GM23338 (cell line): ENCODE measurements at regions not wholly inside any gene's neighbourhood (a gene's known extent, or its start where the extent isn't known, plus 50 kb on each side); places are given as distances from the start of the nearest gene placed in this dataset.

Source experiments
- ATAC-seq: fragments of 200-7000 bp; cut with Tn5 transposase; 3 replicates; pipeline ENCODE4 v1.9.1; 2020
- DNase-seq: peaks from one replicate; pipeline ENCODE4 v3.0.0-alpha.2; 2015; ENCODE audit warnings: low spot score
- H2AFZ ChIP-seq: fragments of 200-600 bp; sonication (generic); 2 replicates; pipeline ENCODE4 v1.8.0; 2016; ENCODE audit warnings: antibody characterized with exemption, mild to moderate bottlenecking, moderate library complexity
- H3F3A ChIP-seq: fragments of 200-600 bp; sonication (generic); replicated peaks from 2 replicates; pipeline ENCODE4 v1.8.0; 2017; ENCODE audit warnings: antibody characterized with exemption, mixed run types, low read depth
- H3K27ac ChIP-seq: fragments of 200-600 bp; sonication (generic); 2 replicates; pipeline ENCODE4 v1.6.1; 2016; ENCODE audit warnings: low read depth
- H3K27me3 ChIP-seq: fragments of 200-600 bp; sonication (generic); 2 replicates; pipeline ENCODE4 v1.8.0; 2016; ENCODE audit warnings: mild to moderate bottlenecking, mixed run types, moderate library complexity; ENCODE audit not compliant: insufficient read depth
- H3K36me3 ChIP-seq: fragments of 200-600 bp; sonication (generic); 2 replicates; pipeline ENCODE4 v1.8.0; 2016; ENCODE audit warnings: mild to moderate bottlenecking; ENCODE audit not compliant: insufficient read depth
- H3K4me1 ChIP-seq: fragments of 200-600 bp; sonication (generic); 2 replicates; pipeline ENCODE4 v1.8.0; 2016; ENCODE audit warnings: mild to moderate bottlenecking, moderate library complexity; ENCODE audit not compliant: insufficient read depth
- H3K4me2 ChIP-seq: fragments of 200-600 bp; sonication (generic); 2 replicates; pipeline ENCODE4 v1.7.1; 2017; ENCODE audit warnings: mixed run types
- H3K4me3 ChIP-seq: fragments of 200-600 bp; sonication (generic); 2 replicates; pipeline ENCODE4 v1.6.1; 2016; ENCODE audit warnings: mixed run types
- H3K79me2 ChIP-seq: fragments of 200-600 bp; sonication (generic); replicated peaks from 2 replicates; pipeline ENCODE4 v1.8.0; 2017; ENCODE audit warnings: mild to moderate bottlenecking; ENCODE audit not compliant: insufficient read depth
- H3K9me2 ChIP-seq: fragments of 200-600 bp; sonication (generic); 2 replicates; pipeline ENCODE4 v1.8.0; 2017; ENCODE audit not compliant: insufficient read depth
- H4K20me1 ChIP-seq: fragments of 200-600 bp; sonication (generic); replicated peaks from 2 replicates; pipeline ENCODE4 v1.8.0; 2017; ENCODE audit warnings: mild to moderate bottlenecking; ENCODE audit not compliant: insufficient read depth
- H3K27ac Mint-ChIP-seq: 2 replicates; pipeline ENCODE4 v1.8.0; 2020; ENCODE audit warnings: inconsistent platforms, mild to moderate bottlenecking, moderate library complexity, mixed read lengths
- H3K27me3 Mint-ChIP-seq: 3 replicates; pipeline ENCODE4 v1.8.0; 2022; ENCODE audit warnings: low read depth, mild to moderate bottlenecking, moderate library complexity, mixed read lengths, inconsistent platforms; ENCODE audit not compliant: insufficient read depth, poor library complexity
- H3K36me3 Mint-ChIP-seq: 3 replicates; pipeline ENCODE4 v1.8.0; 2021; ENCODE audit warnings: low read depth, mild to moderate bottlenecking, inconsistent platforms, moderate library complexity, mixed read lengths
- H3K4me1 Mint-ChIP-seq: 3 replicates; pipeline ENCODE4 v1.8.0; 2020; ENCODE audit warnings: mild to moderate bottlenecking, inconsistent platforms, mixed read lengths
- H3K4me3 Mint-ChIP-seq: 3 replicates; pipeline ENCODE4 v1.8.0; 2021; ENCODE audit warnings: moderate library complexity, mild to moderate bottlenecking, inconsistent platforms, mixed read lengths
- H3K9me3 Mint-ChIP-seq: 3 replicates; pipeline ENCODE4 v1.8.0; 2020; ENCODE audit warnings: moderate library complexity, mild to moderate bottlenecking, inconsistent platforms, mixed read lengths
- CREB1 ChIP-seq: fragments of 250-450 bp; sonication (Bioruptor Pico); IDR thresholded peaks from 2 replicates; pipeline ENCODE4 v1.5.0; 2020; ENCODE audit warnings: low read depth, mild to moderate bottlenecking, moderate library complexity
- CTCF ChIP-seq, 2 experiments: fragments of 200-600 bp in 1 of 2; sonication (generic) in 1 of 2; conservative IDR thresholded peaks; 2 replicates each; pipeline versions ENCODE4 v1.5.1 to v1.6.1; 2016 to 2017; ENCODE audit warnings: antibody characterized with exemption in 2 of 2, low read depth in 2 of 2, mild to moderate bottlenecking in 2 of 2, moderate library complexity in 1 of 2
- ETS1 ChIP-seq: IDR thresholded peaks from 2 replicates; pipeline ENCODE4 v1.6.1; 2016; ENCODE audit warnings: antibody characterized with exemption
- JUNB ChIP-seq: IDR thresholded peaks from one replicate; pipeline ENCODE4 v1.6.1; 2016; ENCODE audit warnings: antibody characterized with exemption; ENCODE audit not compliant: unreplicated experiment
- NANOG ChIP-seq: IDR thresholded peaks from 2 replicates; pipeline ENCODE4 v1.6.1; 2016; ENCODE audit warnings: antibody characterized with exemption, borderline replicate concordance
- POLR2AphosphoS5 ChIP-seq: IDR thresholded peaks from 2 replicates; pipeline ENCODE4 v1.6.1; 2016; ENCODE audit warnings: antibody characterized with exemption, low read depth
- REST ChIP-seq: IDR thresholded peaks from one replicate; pipeline ENCODE4 v1.6.1; 2018; ENCODE audit warnings: antibody characterized with exemption; ENCODE audit not compliant: unreplicated experiment
- STAT1 ChIP-seq: IDR thresholded peaks from one replicate; pipeline ENCODE4 v1.6.1; 2016; ENCODE audit warnings: antibody characterized with exemption; ENCODE audit not compliant: unreplicated experiment
- ZNF114 ChIP-seq: fragments of 250-450 bp; sonication (Bioruptor Pico); IDR thresholded peaks from 2 replicates; pipeline ENCODE4 v1.5.0; 2020; ENCODE audit warnings: mild to moderate bottlenecking, moderate library complexity
- ZNF331 ChIP-seq: fragments of 250-450 bp; sonication (Bioruptor Pico); IDR thresholded peaks from 2 replicates; pipeline ENCODE4 v1.5.0; 2020; ENCODE audit warnings: low read depth, mild to moderate bottlenecking, moderate library complexity

GRCh38 chr3:151960961-151961580 lies 87.6 kb downstream of the SUCNR1 start:
- no peak overlapping the region for H3K4me3 Mint-ChIP-seq
- no peak for DNase-seq
- ATAC-seq, result no peak
- no peak overlapping the region for H3K27ac ChIP-seq
- H3K27ac Mint-ChIP-seq, result no peak overlapping the region
- no peaks in the 10 kb centered on the region for H4K20me1 ChIP-seq
- no peaks in the 10 kb centered on the region for H3K36me3 Mint-ChIP-seq
- H3K27me3 ChIP-seq, result no peaks in the 10 kb centered on the region
- peaks cover under 1% of the 10 kb centered on the region; the same call in 1 of the 2 replicates for H3K9me2 ChIP-seq
- H3K9me3 Mint-ChIP-seq, result no peaks in the 10 kb centered on the region
- H3K36me3 ChIP-seq, result no peaks in the 10 kb centered on the region
- H2AFZ ChIP-seq, result no peak overlapping the region
- no peak overlapping the region for H3K4me3 ChIP-seq
- TF ChIP-seq ETS1 (no peak), ZNF331 (CRISPR knock-in tag) (no peak), CTCF (conservative IDR thresholded peaks at IDR 0.05; ENCODE audit: low read depth in 2 of 2) (no peak)
- H3K4me1 Mint-ChIP-seq, result no peaks in the 10 kb centered on the region
- H3K4me2 ChIP-seq, result no peak overlapping the region
- no peaks in the 10 kb centered on the region for H3K4me1 ChIP-seq
- H3K27me3 Mint-ChIP-seq, result no peaks in the 10 kb centered on the region
- H3F3A ChIP-seq, result no peaks in the 10 kb centered on the region
- no peaks in the 10 kb centered on the region for H3K79me2 ChIP-seq

- Histone ChIP-seq H3K79me2 (no peaks in the 10 kb centered on the region), H3K4me2 (no peak overlapping the region), H3K27ac (no peak overlapping the region), H4K20me1 (no peaks in the 10 kb centered on the region), H3K27me3 (no peaks in the 10 kb centered on the region), H3F3A (no peaks in the 10 kb centered on the region), H2AFZ (no peak overlapping the region), H3K4me3 (no peak overlapping the region), H3K36me3 (no peaks in the 10 kb centered on the region), H3K4me1 (no peaks in the 10 kb centered on the region), H3K9me2 (no peaks in the 10 kb centered on the region; the same call in 1 of the 2 replicates)
- Mint-ChIP-seq H3K27me3 (no peaks in the 10 kb centered on the region), H3K4me1 (no peaks in the 10 kb centered on the region), H3K9me3 (no peaks in the 10 kb centered on the region), H3K27ac (no peak overlapping the region), H3K4me3 (no peak overlapping the region), H3K36me3 (no peaks in the 10 kb centered on the region)
- DNase-seq (no peak), ATAC-seq (no peak)
- TF ChIP-seq NANOG (no peak), ZNF331 (CRISPR knock-in tag) (no peak), POLR2AphosphoS5 (no peak), CTCF (conservative IDR thresholded peaks at IDR 0.05; ENCODE audit: low read depth in 2 of 2) (no peak), JUNB (no peak), ETS1 (no peak), REST (no peak), STAT1 (no peak), CREB1 (CRISPR knock-in tag) (no peak), ZNF114 (CRISPR knock-in tag) (no peak)
Measured at GRCh38 chr3:151962352-151962751, 88.9 kb downstream of the SUCNR1 start.
